Endothelial cell of umbilical vein (primary cell): ENCODE measurements at regions not wholly inside any gene's neighbourhood (a gene's known extent, or its start where the extent isn't known, plus 50 kb on each side); places are given as distances from the start of the nearest gene placed in this dataset.

Experiments used
- BruUV-seq: library from RNA; stranded (reverse); fragments of 400-500 nt; replicated peaks from 2 replicates; lab custom pipeline; 2021; lab: Mats Ljungman, UMichigan
- CTCF ChIA-PET: fragments of 300-600, 350-600 bp; sonication (Branson Sonifier 250); formaldehyde crosslinking; loops from one replicate; lab custom pipeline; 2021; ENCODE audit warnings: antibody characterized with exemption, inconsistent platforms; lab: Charles Lee
- POLR2A ChIA-PET: fragments of 300-600, 350-600 bp; sonication (Branson Sonifier 250); formaldehyde crosslinking; loops from one replicate; lab custom pipeline; 2021; ENCODE audit warnings: antibody characterized with exemption, inconsistent platforms; lab: Charles Lee
- DNase-seq: peaks from one replicate; pipeline ENCODE4 v3.0.0-alpha.2; 2011; ENCODE audit warnings: low read depth, low spot score
- FAIRE-seq: peaks from 2 replicates; lab custom pipeline; 2011; peaks lifted over from hg19 to GRCh38; lab: Jason Lieb, UNC
- H2AFZ ChIP-seq: 2 replicates; pipeline ENCODE4 v1.6.0; 2012; ENCODE audit warnings: low read depth, low read length, control low read depth, inconsistent platforms
- H3K27ac ChIP-seq: 2 replicates; pipeline ENCODE4 v1.5.1; 2011; ENCODE audit warnings: low read depth, mild to moderate bottlenecking, control low read depth, low read length, moderate library complexity; ENCODE audit not compliant: insufficient read depth
- H3K27me3 ChIP-seq, 2 experiments: 2 replicates each; pipeline versions ENCODE4 v1.6.0 to v1.6.1; 2011; ENCODE audit warnings: low read length in 2 of 2, mixed read lengths in 1 of 2; ENCODE audit not compliant: control insufficient read depth in 2 of 2, insufficient read depth in 2 of 2
- H3K36me3 ChIP-seq, 2 experiments: 2 replicates in 1 of 2; 3 replicates in 1 of 2; pipeline ENCODE4 v1.5.1; 2011; ENCODE audit warnings: low read length in 2 of 2, mild to moderate bottlenecking in 1 of 2, moderate library complexity in 1 of 2; ENCODE audit not compliant: control insufficient read depth in 2 of 2, insufficient read depth in 2 of 2; ENCODE audit errors: extremely low read depth in 1 of 2
- H3K4me1 ChIP-seq: 3 replicates; pipeline ENCODE4 v1.5.1; 2011; ENCODE audit warnings: mild to moderate bottlenecking, low read length; ENCODE audit not compliant: control insufficient read depth, insufficient read depth; ENCODE audit errors: extremely low read depth
- H3K4me2 ChIP-seq: 2 replicates; pipeline ENCODE4 v1.6.1; 2011; ENCODE audit warnings: low read length, control low read depth, mixed read lengths; ENCODE audit not compliant: insufficient read depth
- H3K4me3 ChIP-seq, 3 experiments: fragments of 200-600 bp in 1 of 3; sonication (generic), shearing (Covaris generic) in 1 of 3; replicated peaks in 1 of 3; 2 replicates each; pipeline ENCODE4 v1.5.1; 2011 to 2016; ENCODE audit warnings: control low read depth in 3 of 3, low read length in 3 of 3, mild to moderate bottlenecking in 2 of 3, inconsistent platforms in 1 of 3, low read depth in 1 of 3, moderate library complexity in 1 of 3; ENCODE audit not compliant: insufficient read depth in 1 of 3
- H3K79me2 ChIP-seq: 2 replicates; pipeline ENCODE4 v1.6.0; 2012; ENCODE audit warnings: low read length, inconsistent platforms; ENCODE audit not compliant: control insufficient read depth, insufficient read depth
- H3K9ac ChIP-seq: replicated peaks from 2 replicates; pipeline ENCODE3; 2011; ENCODE audit warnings: low read length, control low read depth; ENCODE audit not compliant: insufficient read depth; ENCODE audit errors: extremely low read depth
- H3K9me1 ChIP-seq: replicated peaks from 3 replicates; pipeline ENCODE4 v1.6.0; 2011; ENCODE audit warnings: mild to moderate bottlenecking, low read length; ENCODE audit not compliant: control insufficient read depth, insufficient read depth; ENCODE audit errors: extremely low read depth
- H3K9me3 ChIP-seq: replicated peaks from 2 replicates; pipeline ENCODE4 v1.5.1; 2012; ENCODE audit warnings: low read length, inconsistent platforms; ENCODE audit not compliant: control insufficient read depth, insufficient read depth
- H4K20me1 ChIP-seq: replicated peaks from 2 replicates; pipeline ENCODE3; 2011; ENCODE audit warnings: mild to moderate bottlenecking, low read length; ENCODE audit not compliant: control insufficient read depth, insufficient read depth; ENCODE audit errors: extremely low read depth
- CTCF ChIP-seq, 2 donors: IDR thresholded peaks; 1 replicate in 1 of 2; 2 replicates in 1 of 2; pipeline ENCODE4 v1.5.1; 2011; ENCODE audit warnings: low read length in 2 of 2, mild to moderate bottlenecking in 2 of 2, moderate library complexity in 2 of 2, control low read depth in 1 of 2, inconsistent platforms in 1 of 2, low read depth in 1 of 2; ENCODE audit not compliant: insufficient read depth in 1 of 2; ENCODE audit errors: extremely low read depth in 1 of 2
- EZH2 ChIP-seq: IDR thresholded peaks from 2 replicates; pipeline ENCODE4 v1.6.1; 2012; ENCODE audit warnings: borderline replicate concordance, low read depth, mild to moderate bottlenecking, moderate library complexity, low read length, inconsistent platforms; ENCODE audit not compliant: severe bottlenecking
- FOS ChIP-seq: IDR thresholded peaks from 2 replicates; pipeline ENCODE4 v1.6.1; 2011; ENCODE audit warnings: mild to moderate bottlenecking, low read length, moderate library complexity, borderline replicate concordance; ENCODE audit not compliant: insufficient read depth
- GATA2 ChIP-seq: IDR thresholded peaks from 2 replicates; pipeline ENCODE4 v1.7.0; 2011; ENCODE audit warnings: low read depth, mild to moderate bottlenecking, moderate library complexity, mixed read lengths, low read length; ENCODE audit not compliant: insufficient read length, insufficient read depth
- JUN ChIP-seq: IDR thresholded peaks from 2 replicates; pipeline ENCODE4 v1.6.1; 2011; ENCODE audit warnings: borderline replicate concordance, low read depth; ENCODE audit not compliant: insufficient read length, insufficient read depth
- MAX ChIP-seq: IDR thresholded peaks from 2 replicates; pipeline ENCODE4 v1.6.1; 2011; ENCODE audit not compliant: insufficient read depth, insufficient read length
- MYC ChIP-seq: IDR thresholded peaks from one replicate; pipeline ENCODE4 v1.6.1; 2011; ENCODE audit warnings: mild to moderate bottlenecking, low read depth, low read length
- POLR2A ChIP-seq: IDR thresholded peaks from 2 replicates; pipeline ENCODE4 v1.6.1; 2012; ENCODE audit warnings: low read depth, mild to moderate bottlenecking, control low read depth, low read length
- POLR2AphosphoS5 ChIP-seq: IDR thresholded peaks from 2 replicates; pipeline ENCODE4 v1.6.1; 2012; ENCODE audit warnings: low read depth, mild to moderate bottlenecking, control low read depth, low read length, moderate library complexity; ENCODE audit not compliant: insufficient read depth
- dilution Hi-C: fragments of 300-500 bp; cut with MboI; formaldehyde crosslinking; loops from one replicate; pipeline ENCODE4 v1.15.0; 2019; ENCODE audit warnings: low sequenced_read_pairs; ENCODE audit not compliant: extremely low pct_ligation_motif_present
- intact Hi-C: fragments of 100-400 bp; cut with micrococcal nuclease; formaldehyde crosslinking; loops from one replicate; pipeline ENCODE4 v1.10.0; 2022

- ChIA-PET POLR2A (no interaction called here), CTCF (no interaction called here)
- Histone ChIP-seq H3K27me3 (no peaks in the 10 kb centered on the region), H3K9ac (no peak overlapping the region), H3K27ac (no peak overlapping the region), H3K9me3 (peaks cover 6% of the 10 kb centered on the region), H3K4me2 (no peak overlapping the region), H3K9me1 (no peaks in the 10 kb centered on the region), H3K79me2 (no peaks in the 10 kb centered on the region), H3K36me3 (no peaks in the 10 kb centered on the region), H2AFZ (no peak overlapping the region), H3K4me3 (no peak overlapping the region), H4K20me1 (no peaks in the 10 kb centered on the region), H3K4me1 (no peaks in the 10 kb centered on the region)
- dilution Hi-C loops (no loop called here), intact Hi-C loops (no loop called here)
- no TSS peak for BruUV-seq
- FAIRE-seq, result no peak
- TF ChIP-seq EZH2 (no peak), POLR2AphosphoS5 (no peak), FOS (no peak), GATA2 (no peak), MAX (no peak), MYC (no peak), POLR2A (no peak), CTCF (IDR thresholded peaks at IDR 0.05; ENCODE audit: extremely low read depth in 1 of 2, insufficient read depth in 1 of 2, low read depth in 1 of 2, low read length in 2 of 2) (no peak), JUN (no peak)
- DNase-seq, result no peak
These were observed 935.1 kb downstream of the SLC4A3 start for GRCh38 chr2:220562375-220563140.
